Lung microvascular endothelial cell (primary cell): ENCODE measurements at regions not wholly inside any gene's neighbourhood (a gene's known extent, or its start where the extent isn't known, plus 50 kb on each side); places are given as distances from the start of the nearest gene placed in this dataset.
A peak's percentile ranks its signal among the peaks of the same experiment; 100 is the strongest.

ENCODE experiments used
- DNase-seq, 2 donors: peaks; one replicate each; pipeline versions ENCODE4 v3.0.0 to v3.0.0-alpha.2; 2010; ENCODE audit warnings: low read depth in 2 of 2

DNA sequence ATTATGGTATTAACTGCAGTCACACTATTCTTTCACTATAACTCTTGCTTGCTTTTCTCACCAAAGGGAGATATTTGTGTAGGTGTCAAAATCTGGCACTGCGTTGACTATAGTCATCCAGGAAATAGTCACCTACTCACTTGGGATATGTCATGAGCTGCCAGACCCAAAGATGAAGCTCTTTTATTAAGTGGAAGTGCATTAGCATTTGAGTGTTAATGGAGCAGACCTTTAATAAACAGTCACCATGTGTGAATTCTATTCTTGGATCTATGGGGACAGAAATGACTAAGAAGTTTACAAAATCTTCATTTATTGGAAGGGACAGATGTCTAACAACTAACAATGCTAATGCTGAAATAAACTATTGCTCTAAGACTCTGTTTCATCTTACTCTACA is 130.1 kb upstream of the NEDD9 start:
- DNase-seq = peak in 1 of 2 donors; percentile 10

DNA sequence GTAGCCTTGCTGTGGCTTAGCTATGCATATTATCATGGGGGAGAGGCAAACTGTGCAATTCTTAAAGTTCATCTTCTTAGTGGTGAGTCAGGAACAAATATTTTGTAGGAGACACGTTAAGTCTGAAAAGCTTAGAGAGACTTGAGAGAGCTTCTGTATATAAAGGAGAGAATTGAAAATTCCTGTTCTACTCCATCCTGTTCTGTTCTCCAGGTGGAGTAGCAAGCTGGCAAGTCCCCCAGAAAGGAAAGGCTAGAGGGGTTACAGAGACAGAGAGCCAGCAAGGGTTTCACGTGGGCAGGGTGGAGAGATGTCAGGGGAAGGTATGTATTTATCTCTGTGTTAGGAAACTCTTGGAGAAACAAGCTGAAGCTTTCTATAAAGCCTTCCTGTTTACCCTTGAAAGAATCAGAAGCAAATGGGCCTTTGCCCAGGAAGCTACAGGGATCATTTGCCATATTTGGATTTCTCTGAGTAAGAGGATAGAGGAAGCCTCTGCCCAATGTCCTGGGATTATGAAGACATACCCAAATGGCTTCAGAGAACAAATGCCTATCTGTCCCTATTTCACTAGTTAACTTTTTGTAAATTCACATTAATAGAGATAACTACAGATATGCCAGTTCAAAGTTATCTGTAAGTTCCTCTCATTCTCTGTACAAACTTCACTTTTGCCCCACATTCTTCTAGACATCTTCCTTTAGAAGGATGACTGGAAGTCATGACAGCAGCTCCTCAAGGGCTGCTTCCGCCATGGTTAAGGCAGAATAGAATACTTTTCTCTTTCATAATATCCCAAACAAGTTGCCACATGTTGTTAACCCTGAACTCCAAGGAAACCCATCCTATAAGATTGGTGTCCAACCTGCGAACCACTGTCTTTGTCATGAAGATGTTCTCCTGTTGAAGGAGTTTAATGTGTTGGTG is 126.7 kb upstream of the NEDD9 start:
- DNase-seq = peak in 1 of 2 donors; percentile 59

DNA sequence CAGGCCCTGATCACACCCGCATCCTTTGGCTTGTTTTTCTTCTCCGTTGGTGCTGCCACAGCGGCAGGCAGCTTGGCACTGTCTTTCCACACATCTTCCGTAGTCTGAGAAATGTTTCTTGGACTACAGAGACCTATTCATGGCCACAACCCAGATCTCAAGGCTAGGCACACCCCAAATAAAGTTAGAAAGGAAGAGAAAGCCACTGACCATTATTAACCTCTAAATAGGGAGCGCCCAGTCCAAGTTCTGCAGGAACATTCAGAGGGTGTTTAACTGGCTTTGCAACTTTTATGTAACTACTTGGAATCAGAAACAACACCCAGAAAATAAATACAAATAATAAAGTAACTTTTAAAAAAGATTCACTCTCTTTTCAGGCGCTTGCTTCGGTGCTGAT is 124.8 kb upstream of the NEDD9 start:
- no peak for DNase-seq

DNA sequence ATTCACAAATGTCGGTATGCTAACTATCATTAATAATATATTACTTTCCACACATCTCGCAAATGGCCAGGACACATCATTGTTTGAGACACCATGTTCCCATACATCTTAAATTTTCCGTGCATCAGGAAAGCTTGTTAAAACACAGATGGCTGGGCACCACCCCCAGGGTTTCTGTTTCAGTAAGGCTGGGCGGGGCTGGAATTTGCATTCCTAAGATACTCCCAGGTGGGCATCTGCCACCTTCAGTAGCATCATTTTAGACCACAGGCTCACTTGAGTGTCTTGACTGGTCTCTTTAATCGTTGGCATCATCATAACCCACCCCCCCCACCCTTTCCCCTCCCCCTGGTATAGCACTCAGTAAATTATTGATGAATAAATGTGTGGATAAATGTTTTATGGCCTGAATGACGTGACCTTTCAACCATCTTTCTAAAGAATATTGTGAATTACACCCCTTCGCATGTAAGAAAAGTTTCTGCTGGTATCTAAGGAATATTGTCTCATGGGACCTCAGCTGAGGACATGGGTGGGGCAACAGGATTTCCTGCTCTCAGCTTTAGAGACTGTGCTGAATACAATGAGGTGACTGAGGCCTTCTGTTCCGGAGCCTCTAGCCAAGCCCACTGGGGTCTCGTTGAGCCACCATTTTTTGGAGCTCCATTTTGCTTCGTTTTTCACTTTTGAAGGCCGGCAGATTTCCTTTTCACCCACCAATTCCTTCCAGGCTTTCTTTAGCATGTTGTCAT is 124.1 kb upstream of the NEDD9 start:
- DNase-seq = peak in 1 of 2 donors; percentile 86

DNA sequence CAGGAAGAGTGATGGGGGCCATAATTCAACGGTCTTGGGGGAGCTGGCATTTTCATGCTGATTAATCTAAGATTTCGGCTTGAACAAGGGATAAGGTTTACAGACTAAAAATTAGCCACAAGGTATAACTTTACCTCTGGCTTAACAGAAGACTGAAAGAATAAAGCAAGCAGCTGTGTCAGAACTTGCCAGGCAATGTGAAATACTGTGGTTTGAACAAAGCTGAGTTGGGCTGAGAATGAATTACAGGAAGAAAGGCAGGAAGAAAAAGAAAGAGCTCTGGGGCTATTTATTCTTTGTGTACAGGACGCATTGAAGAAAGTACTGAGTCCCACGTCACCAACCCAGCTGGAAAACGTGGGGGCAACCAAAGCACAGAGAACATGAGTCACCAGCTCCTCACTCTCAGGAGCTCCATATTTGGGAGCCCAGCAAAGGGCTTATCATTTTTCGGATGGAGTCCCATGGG is 121.5 kb upstream of the NEDD9 start:
- DNase-seq = peak; percentile 61 to 95

DNA sequence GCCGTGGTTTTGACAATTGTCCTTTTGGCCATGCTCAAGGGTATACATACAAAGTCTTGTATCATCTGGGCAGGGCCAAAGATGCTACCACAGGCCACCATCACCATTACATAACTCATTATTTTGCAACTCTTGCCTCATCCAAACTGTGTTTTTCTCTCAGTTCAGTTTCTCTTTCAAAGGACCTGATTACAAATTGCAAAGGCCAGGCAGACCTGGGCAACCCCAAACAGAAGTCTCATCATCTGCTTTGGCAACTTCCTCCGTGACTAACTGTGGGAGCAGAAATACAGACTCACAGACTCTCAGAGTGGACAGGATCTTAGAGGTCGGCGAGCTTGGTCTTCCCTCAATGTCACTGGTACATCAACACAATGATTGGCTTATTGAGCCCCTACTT is 117.8 kb upstream of the NEDD9 start:
- DNase-seq = peak in 1 of 2 donors; percentile 25

DNA sequence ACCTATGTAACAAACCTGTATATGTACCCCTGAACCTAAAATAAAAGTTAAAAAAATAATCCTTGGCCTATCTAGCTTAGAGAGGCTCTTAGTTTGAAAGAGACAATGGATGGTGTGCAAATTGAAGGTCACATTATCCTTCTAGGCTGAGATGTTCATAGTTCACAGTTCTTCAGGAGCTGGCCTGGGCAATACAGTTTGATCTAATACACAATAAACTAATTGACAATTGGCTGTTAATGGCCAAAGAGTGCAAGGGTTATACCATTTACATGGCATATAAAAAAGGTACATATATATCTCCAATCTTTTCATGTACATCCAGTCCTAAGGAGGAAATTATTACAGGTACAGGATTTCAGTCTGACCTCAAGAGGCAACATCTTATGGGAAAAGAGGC is 117.4 kb upstream of the NEDD9 start:
- no peak for DNase-seq

DNA sequence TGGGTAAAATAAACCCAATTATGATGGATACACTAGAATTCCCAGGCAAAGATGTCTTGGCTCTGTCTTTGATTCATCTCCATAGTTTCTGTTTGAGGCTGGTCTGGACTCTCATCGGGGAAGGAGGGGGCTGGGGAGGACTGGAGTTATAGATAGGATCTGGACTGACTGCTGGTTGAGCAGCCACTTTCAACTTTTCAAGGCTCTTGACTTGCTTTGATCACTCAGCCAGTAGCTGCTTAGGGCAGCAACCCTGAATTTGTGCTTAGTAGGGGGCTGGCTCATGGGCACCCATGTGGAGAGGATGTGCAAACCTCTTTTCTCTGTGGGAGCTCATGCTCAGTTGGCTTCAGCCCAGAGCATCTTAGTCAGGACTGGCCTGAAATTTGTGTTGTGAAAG is 114.0 kb upstream of the NEDD9 start:
- no peak for DNase-seq

DNA sequence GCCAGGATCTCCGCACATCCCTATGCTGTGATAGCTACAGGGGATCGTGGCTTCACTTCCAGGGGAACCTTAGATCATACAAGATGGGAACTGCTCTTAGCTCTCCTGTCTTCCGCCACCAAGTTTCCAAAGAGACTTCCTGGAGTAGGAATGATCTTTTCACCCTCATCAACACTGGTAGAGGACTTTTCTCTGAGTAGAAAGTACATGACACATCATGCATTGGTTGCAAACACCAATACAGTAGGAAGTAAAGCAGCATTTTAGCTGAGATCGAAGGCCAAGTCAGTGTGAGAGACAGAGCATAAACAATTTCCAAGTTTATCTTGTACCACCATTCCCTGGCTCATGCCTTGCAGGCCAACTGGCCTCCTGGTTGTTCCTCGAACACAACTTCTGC is 113.1 kb upstream of the NEDD9 start:
- DNase-seq = no peak

DNA sequence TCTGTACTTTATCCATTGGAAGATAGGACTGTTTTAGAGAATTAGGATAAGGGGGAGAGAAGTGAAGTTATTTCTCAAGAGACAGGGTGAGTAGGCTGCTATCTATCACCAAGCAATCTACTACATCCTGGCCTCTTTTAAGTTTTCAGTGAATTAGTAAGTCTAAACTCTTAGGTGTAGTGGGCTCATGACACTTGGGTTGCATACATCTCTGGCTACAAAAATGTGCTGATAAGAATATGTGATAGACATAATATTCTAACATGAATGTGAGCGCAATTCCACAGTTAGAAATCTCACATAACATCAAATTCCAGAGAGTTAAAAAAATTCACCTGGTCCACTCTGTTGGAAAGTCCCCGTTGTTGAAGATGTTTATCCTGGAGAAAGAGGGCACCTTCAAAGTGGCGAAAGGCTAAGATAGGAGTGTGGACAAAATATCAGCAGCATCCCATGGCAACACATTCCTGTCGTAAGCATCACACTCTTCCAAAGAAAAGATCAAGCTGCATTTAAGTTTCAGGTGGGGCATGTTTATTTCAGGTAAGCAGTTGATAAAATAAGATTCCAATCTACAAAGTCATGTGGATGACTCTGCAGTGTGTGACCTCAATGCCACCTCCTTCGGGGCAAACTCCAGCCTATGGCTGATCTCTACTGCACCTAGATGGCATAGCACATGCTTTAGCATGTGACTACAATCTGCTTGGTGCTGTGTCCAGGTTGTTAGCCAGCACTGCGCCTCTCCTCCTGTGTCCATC is 111.7 kb upstream of the NEDD9 start:
- no peak for DNase-seq

DNA sequence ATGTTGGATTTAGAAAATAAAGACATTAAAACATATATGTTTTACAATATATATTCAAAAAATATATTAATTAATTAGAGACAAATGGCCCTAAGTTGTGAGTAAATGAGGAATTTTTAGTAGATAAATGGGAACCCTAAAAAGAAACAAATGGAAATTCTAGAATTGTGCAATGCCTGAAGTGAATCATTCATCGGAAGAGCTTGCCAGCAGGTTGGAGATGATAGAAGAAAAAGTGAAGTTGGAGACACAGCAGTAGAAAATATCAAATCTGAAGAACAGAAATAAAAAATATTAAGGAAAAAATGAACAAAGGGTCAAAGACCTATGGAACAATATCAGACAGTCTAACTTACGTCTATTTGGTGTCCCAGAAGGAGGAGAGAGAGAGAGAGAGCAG is 109.4 kb upstream of the NEDD9 start:
- DNase-seq = peak in 1 of 2 donors; percentile 10

DNA sequence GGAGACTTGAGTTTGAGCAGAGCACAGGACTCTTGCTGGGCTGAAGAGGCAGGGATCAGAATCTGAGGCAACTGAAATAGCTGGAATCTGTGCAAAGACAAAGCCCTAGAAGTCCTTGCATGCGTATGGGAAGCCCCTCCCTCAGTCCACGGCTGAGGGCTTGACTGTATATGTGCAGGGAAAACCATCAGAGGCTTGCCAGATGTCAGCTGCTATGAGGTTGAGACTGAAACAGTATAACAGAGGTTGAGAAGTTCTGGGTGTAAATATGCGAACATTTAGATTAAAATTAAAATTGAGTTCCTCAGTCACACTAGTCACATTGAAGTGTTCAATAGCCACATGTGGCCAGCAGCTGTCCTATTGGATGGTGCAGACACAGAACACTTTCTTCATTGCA is 108.8 kb upstream of the NEDD9 start:
- no peak for DNase-seq

DNA sequence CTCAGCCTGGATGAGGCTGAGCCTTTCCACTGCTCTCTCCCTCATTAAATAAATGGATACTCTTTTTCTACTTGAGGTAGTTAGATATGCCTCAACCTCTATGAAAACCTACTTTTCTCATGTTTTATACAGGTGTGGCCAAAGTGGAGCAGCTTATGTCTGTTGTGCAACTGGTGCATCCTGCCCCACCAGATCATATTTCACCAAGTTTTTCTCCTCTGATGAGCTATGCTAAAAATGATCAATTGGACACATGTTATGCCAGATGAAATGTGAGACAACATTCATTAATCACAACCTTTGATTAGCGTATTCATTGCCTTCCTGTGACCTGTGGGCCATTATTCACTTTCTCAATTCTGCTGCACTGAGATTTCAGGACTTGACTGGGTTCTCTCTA is 106.9 kb upstream of the NEDD9 start:
- no peak for DNase-seq

DNA sequence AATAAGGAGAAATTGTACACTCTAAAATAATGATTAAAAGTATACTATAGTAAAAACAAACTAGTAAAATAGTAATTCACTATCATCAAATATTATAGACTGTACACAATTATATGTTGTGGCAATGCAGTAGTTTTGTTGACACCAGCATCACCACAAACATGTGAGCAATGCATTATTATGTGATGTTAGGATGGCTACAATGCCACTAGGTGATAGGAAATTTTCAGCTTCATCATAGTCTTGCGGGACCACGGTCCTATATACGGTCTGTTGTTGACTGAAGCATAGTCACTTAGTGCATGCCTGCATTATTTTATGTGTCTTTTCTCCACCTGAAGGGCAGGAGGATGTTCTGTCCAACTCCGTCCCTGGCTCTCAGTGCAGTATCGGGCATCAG is 104.8 kb upstream of the NEDD9 start:
- DNase-seq = no peak

DNA sequence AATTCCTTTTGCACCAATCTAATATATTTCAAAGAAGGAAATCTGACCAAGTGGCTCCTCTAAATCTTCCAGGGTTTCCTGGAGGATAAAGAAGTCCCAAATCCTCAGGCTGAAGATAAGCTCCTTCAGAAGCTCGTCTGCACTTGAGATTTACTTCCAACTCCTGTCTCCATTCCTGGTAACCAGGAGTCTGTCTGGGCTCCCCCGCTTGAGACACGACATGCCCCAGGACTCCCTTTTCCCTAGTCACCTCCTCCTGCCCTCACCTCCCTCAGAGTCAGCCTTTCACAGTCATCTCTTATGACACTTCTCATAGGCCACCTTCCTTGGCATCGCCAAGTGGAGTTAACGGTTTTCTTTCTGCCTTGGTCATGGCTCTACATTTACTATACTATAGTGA is 103.4 kb upstream of the NEDD9 start:
- no peak for DNase-seq

DNA sequence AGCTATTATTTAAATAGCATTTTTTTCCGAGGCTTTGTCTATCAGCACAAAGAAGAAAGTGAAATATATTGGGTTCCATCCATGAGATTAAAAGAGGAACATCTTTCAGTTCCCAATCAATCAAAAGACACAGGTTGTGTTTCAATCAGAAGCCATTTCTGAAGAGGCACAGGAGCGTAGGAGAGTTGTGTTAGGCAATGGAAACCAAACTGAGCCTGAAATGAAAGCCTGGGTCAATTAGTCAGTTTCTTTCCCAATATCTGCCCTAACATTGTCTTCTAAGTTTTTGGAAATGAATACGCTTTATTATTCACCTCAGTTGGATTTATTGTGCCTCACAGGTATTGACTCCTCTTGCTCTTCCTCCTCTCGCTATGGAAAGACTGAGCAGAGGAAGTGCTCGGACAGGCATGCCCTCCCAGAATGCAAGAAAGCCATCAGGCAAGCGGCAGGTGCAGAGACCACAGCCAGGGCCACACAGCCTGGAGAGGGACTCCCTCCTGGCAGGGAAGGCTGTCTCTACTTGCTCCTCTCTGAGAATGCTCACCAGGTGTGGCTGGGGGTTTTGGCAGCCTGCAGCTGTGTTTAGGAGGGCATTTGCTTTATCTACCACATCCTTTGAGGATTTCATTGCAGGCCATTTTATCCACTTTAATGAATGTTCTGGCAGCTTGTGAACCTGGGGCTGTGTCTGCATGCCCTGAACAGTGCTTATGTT is 100.8 kb upstream of the NEDD9 start:
- DNase-seq = no peak

DNA sequence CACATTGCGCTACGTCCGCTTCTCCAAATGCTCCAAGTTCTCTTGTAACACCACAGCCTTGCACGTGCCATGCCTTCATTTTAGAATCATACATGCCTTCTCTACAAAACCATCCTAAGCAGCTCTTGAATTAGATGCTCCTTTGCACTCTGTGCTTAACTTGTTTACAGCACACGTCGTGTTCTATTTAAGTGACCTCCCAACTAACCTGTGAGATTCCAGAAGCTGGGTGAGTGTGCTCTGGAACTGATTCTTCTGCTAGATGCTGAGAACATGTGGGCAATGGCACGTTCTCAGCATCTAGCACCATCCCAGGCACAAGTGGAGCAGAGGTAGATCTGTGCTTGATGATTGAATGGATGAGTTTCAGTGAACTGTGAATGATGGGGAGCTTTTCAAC is 100.0 kb upstream of the NEDD9 start:
- no peak for DNase-seq

DNA sequence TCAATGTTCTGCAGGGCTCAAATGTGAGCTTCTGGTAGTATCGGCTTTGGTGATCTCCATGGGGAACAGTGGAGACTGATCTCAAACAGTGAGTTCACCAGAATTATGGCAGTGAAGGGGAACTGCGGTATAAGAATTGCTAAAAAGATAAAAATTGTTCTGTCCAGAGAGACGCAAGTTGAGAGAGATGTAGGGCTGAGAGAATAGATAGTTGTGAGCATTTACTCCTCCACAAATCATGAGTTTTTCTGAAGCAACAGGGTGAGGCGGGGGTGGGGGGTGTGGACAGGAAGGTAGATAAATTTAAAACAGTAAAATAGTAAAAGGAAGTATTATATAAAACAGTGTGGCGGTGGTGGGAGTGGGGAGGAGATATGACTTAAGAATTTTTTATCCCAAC is 98.6 kb upstream of the NEDD9 start:
- DNase-seq = no peak

DNA sequence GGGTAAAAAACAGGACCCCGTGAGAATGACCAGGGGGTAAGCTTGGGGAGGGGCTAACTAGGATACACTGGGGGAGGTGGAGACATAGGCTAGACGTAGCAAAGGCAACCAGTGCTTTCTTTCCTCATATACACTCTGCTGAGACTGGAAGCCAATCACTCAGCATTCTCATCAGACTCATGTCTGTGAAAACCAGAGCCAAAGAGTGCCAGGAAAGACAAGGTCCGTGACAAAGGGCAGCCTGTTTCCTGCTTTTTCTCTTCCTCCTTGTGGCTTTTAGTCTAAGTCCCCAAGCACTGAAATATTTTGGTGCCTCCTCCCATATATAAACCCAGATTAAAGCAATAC is 97.9 kb upstream of the NEDD9 start:
- peak; percentile 40 to 47 for DNase-seq

DNA sequence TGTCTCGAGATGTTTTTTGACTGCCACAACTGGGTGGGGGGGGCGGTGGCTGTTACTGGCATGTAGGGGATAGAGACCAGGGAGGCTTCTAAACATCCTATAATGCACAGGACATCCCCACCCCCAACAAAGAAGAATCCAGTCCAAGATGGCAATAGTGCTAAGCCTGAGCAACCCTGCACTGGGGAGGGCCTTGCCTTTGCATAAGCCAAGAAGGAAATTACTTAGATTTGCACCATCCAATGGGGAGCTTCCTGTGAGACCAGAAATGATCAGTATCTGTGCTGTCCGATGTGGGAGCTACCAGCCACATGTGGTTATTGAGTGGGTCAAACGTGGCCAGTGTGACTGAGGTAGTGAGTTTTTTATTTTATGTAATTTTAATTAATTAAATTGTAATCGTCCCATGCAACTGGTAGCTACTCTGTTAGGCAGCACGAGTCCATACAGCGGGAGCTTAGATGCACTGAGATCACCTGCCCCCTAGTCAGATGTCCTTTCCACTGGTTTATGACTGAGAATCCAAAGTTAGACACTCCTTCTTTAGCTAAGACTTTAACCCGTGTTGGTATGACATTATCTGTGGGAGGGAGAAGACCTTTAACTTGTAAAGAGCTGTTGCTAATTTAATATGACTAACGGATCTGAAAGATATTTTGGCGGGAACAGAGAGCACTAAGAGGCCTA is 97.4 kb upstream of the NEDD9 start:
- no peak for DNase-seq
